HEK293 (cell line): ENCODE measurements at regions not wholly inside any gene's neighbourhood (a gene's known extent, or its start where the extent isn't known, plus 50 kb on each side); places are given as distances from the start of the nearest gene placed in this dataset.

Source experiments
- CTCF ChIA-PET: fragments of 350-600 bp; formaldehyde crosslinking; extraction: SDS; loops from one replicate; lab custom pipeline; 2021; ENCODE audit warnings: antibody characterized with exemption; lab: Yijun Ruan, JAX
- POLR2A ChIA-PET: fragments of 300-600 bp; formaldehyde crosslinking; extraction: SDS; loops from one replicate; lab custom pipeline; 2020; ENCODE audit warnings: antibody characterized with exemption, inconsistent platforms; lab: Yijun Ruan, JAX
- H3K27ac ChIP-seq: fragments of 200-500 bp; sonication (Bioruptor generic); 2 replicates; pipeline ENCODE4 v1.5.1; 2014; ENCODE audit warnings: low read depth, low read length, control low read depth, inconsistent platforms; ENCODE audit errors: extremely low read depth
- H3K36me3 ChIP-seq, 2 experiments: fragments of 200-500 bp in 1 of 2; sonication (Bioruptor generic) in 1 of 2; 1 replicate in 1 of 2; 2 replicates in 1 of 2; pipeline ENCODE4 v1.5.1; 2014 to 2017; ENCODE audit warnings: inconsistent platforms in 2 of 2, low read length in 2 of 2; ENCODE audit not compliant: control insufficient read depth in 2 of 2, insufficient read depth in 1 of 2
- H3K4me1 ChIP-seq: fragments of 200-500 bp; sonication (Bioruptor generic); 2 replicates; pipeline ENCODE4 v1.5.1; 2014; ENCODE audit warnings: mild to moderate bottlenecking, low read length, inconsistent platforms; ENCODE audit not compliant: control insufficient read depth, insufficient read depth
- H3K4me3 ChIP-seq: 2 replicates; pipeline ENCODE4 v1.5.1; 2011; ENCODE audit warnings: low read depth, mild to moderate bottlenecking, control low read depth, low read length, moderate library complexity
- H3K9me3 ChIP-seq: fragments of 200-500 bp; sonication (Bioruptor generic); 2 replicates; pipeline ENCODE4 v1.5.1; 2014; ENCODE audit warnings: low read depth, low read length, inconsistent platforms; ENCODE audit not compliant: control insufficient read depth, insufficient read depth
- CTCF ChIP-seq: fragments of 450-650 bp; formaldehyde crosslinking; IDR thresholded peaks from 2 replicates; pipeline ENCODE4 v1.5.1; 2016; ENCODE audit warnings: missing biosample characterization, missing genetic modification characterization
- FEZF1 ChIP-seq: fragments of 450-650 bp; formaldehyde crosslinking; IDR thresholded peaks from 2 replicates; pipeline ENCODE4 v1.5.1; 2016; ENCODE audit warnings: missing biosample characterization, missing genetic modification characterization
- REST ChIP-seq: fragments of 450-650 bp; formaldehyde crosslinking; IDR thresholded peaks from 2 replicates; pipeline ENCODE4 v1.5.1; 2016; ENCODE audit warnings: missing biosample characterization, missing genetic modification characterization
- SP7 ChIP-seq: fragments of 450-650 bp; formaldehyde crosslinking; IDR thresholded peaks from 2 replicates; pipeline ENCODE4 v1.5.1; 2016; ENCODE audit warnings: missing biosample characterization, missing genetic modification characterization
- TRIM28 ChIP-seq: IDR thresholded peaks from 2 replicates; pipeline ENCODE4 v1.6.1; 2011; ENCODE audit warnings: low read length, control low read depth, borderline replicate concordance
- ZBTB10 ChIP-seq: fragments of 450-650 bp; formaldehyde crosslinking; IDR thresholded peaks from 2 replicates; pipeline ENCODE4 v1.5.1; 2016; ENCODE audit warnings: missing biosample characterization, missing genetic modification characterization
- ZNF335 ChIP-seq: fragments of 450-650 bp; formaldehyde crosslinking; conservative IDR thresholded peaks from 2 replicates; pipeline ENCODE4 v1.5.1; 2016; ENCODE audit warnings: missing biosample characterization, missing genetic modification characterization
- ZNF398 ChIP-seq: fragments of 450-650 bp; formaldehyde crosslinking; IDR thresholded peaks from 2 replicates; pipeline ENCODE4 v1.5.1; 2017; ENCODE audit warnings: missing biosample characterization, missing genetic modification characterization
- ZNF529 ChIP-seq: fragments of 450-650 bp; formaldehyde crosslinking; IDR thresholded peaks from 2 replicates; pipeline ENCODE4 v1.5.1; 2017; ENCODE audit warnings: missing genetic modification characterization, missing biosample characterization; ENCODE audit not compliant: insufficient replicate concordance
- ZNF830 ChIP-seq: fragments of 450-650 bp; IDR thresholded peaks from 2 replicates; pipeline ENCODE4 v1.5.0; 2018; ENCODE audit warnings: missing biosample characterization, missing genetic modification characterization, low read depth, mild to moderate bottlenecking, moderate library complexity

- TF ChIP-seq ZNF830 (no peak), CTCF (peak; percentile 35; the same call in 1 of the 2 replicates), ZBTB10 (tag by site-specific recombination) (no peak), REST (tag by site-specific recombination) (no peak)
- TF ChIP-seq, all 188 proteins: peak for 1
- Histone ChIP-seq H3K4me1 (no peaks in the 10 kb centered on the region), H3K9me3 (no peaks in the 10 kb centered on the region), H3K27ac (no peak overlapping the region), H3K36me3 (no peaks in the 10 kb centered on the region), H3K4me3 (no peak overlapping the region)
- ChIA-PET CTCF (interaction anchor here (0.6 to 1.0 kb wide), 2 partner anchors 24 to 293 kb away, joined by 3 to 4 read pairs; no protein-coding TSS in a partner anchor), POLR2A (no interaction called here)
Measured at GRCh38 chr5:92838253-92838652, 742.8 kb downstream of the NR2F1-AS1 start.

GRCh38 chr5:92836855-92837755 lies 743.9 kb downstream of the NR2F1-AS1 start:
- no peak overlapping the region for H3K4me3 ChIP-seq
- CTCF ChIA-PET, result interaction anchor here (1.0 kb wide), 1 partner anchor 23 kb away, joined by 4 read pairs; no protein-coding TSS in a partner anchor
- POLR2A ChIA-PET, result no interaction called here
- no peaks in the 10 kb centered on the region for H3K4me1 ChIP-seq
- no peaks in the 10 kb centered on the region for H3K9me3 ChIP-seq
- no peak overlapping the region for H3K27ac ChIP-seq
- no peaks in the 10 kb centered on the region for H3K36me3 ChIP-seq
- peak; percentile 27; the same call in 1 of the 2 replicates for TF ChIP-seq FEZF1 (tag by site-specific recombination)
- TF ChIP-seq REST (tag by site-specific recombination), result no peak

GRCh38 chr5:92835712-92836111 lies 745.3 kb downstream of the NR2F1-AS1 start:
- ChIA-PET CTCF (interaction anchor here (1.2 kb wide), 1 partner anchor 1194 kb away, joined by 3 read pairs; no protein-coding TSS in a partner anchor), POLR2A (no interaction called here)
- H3K36me3 ChIP-seq, result no peaks in the 10 kb centered on the region
- no peak overlapping the region for H3K27ac ChIP-seq
- H3K4me3 ChIP-seq, result no peak overlapping the region
- no peaks in the 10 kb centered on the region for H3K9me3 ChIP-seq
- H3K4me1 ChIP-seq, result no peaks in the 10 kb centered on the region
- TF ChIP-seq ZNF335 (tag by site-specific recombination) (no peak), SP7 (tag by site-specific recombination) (no peak), ZNF529 (tag by site-specific recombination) (no peak), ZNF398 (no peak), TRIM28 (no peak)
